ENCODE measurements at regions not wholly inside any gene's neighbourhood (a gene's known extent, or its start where the extent isn't known, plus 50 kb on each side); places are given as distances from the start of the nearest gene placed in this dataset.

GRCh38 chr1:244304156-244304555, 147.6 kb downstream of the ADSS2 start:
- no peak for TF ChIP-seq EP300 (IDR thresholded peaks at IDR 0.05)
- no peak for TF ChIP-seq CTCF (IDR thresholded peaks at IDR 0.05)

All from ovary (tissue), 3 donors.